ENCODE measurements at regions not wholly inside any gene's neighbourhood (a gene's known extent, or its start where the extent isn't known, plus 50 kb on each side); places are given as distances from the start of the nearest gene placed in this dataset.

GRCh38 chr7:121755286-121755685 is 117.7 kb upstream of the PTPRZ1 start:
- TF ChIP-seq POLR2A (IDR thresholded peaks at IDR 0.05) (no peak), CTCF (IDR thresholded peaks at IDR 0.05) (no peak)
